T-helper 2 cell treated with Interferon-gamma antibody and Interleukin-4, amounts not matched to agents 5 μg/mL and 100 μg/mL, for 36 hours (primary cell): ENCODE measurements at regions not wholly inside any gene's neighbourhood (a gene's known extent, or its start where the extent isn't known, plus 50 kb on each side); places are given as distances from the start of the nearest gene placed in this dataset.

Experiments used
- DNase-seq: peaks from one replicate; pipeline ENCODE4 v3.0.0; 2021; ENCODE audit warnings: low spot score
- H3K27ac Mint-ChIP-seq: one replicate; pipeline ENCODE4 v1.8.0; 2021; ENCODE audit warnings: mild to moderate bottlenecking, mixed read lengths
- H3K27me3 Mint-ChIP-seq: one replicate; pipeline ENCODE4 v1.8.0; 2021; ENCODE audit warnings: low read depth, mixed read lengths
- H3K36me3 Mint-ChIP-seq: one replicate; pipeline ENCODE4 v1.8.0; 2021; ENCODE audit warnings: low read depth, mixed read lengths
- H3K4me1 Mint-ChIP-seq: one replicate; pipeline ENCODE4 v1.8.0; 2021; ENCODE audit warnings: low read depth, mixed read lengths
- H3K4me3 Mint-ChIP-seq: one replicate; pipeline ENCODE4 v1.8.0; 2022; ENCODE audit warnings: mild to moderate bottlenecking, moderate library complexity, mixed read lengths
- H3K9me3 Mint-ChIP-seq: one replicate; pipeline ENCODE4 v1.8.0; 2021; ENCODE audit warnings: mixed read lengths

- H3K4me3 Mint-ChIP-seq: no peak overlapping the region
- no peak for DNase-seq
- H3K27ac Mint-ChIP-seq: no peak overlapping the region
- no peaks in the 10 kb centered on the region for H3K36me3 Mint-ChIP-seq
- no peaks in the 10 kb centered on the region for H3K9me3 Mint-ChIP-seq
- H3K27me3 Mint-ChIP-seq: peaks cover 13% of the 10 kb centered on the region
- H3K4me1 Mint-ChIP-seq: peaks cover 3% of the 10 kb centered on the region
These were observed 117.5 kb upstream of the TEX51 start for GRCh38 chr2:126781206-126781605.

DNA sequence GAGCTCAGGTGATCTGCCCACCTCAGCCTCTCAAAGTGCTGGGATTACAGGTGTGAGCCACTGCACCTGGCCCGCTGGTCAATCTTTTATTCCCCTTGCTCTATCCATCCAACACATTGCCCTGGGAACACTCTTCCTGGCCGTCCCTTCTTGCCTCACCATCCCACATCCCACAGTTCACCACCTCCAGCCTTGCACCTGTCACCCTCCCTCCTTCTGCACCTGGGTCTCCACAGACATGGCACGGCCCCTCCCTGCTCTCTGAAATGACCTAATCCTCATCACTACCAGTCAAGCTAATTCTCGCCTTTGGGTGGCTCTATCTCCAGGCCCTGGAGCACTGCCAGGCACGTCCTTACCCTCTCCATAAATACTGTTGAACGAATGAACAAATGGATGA lies 116.9 kb upstream of the TEX51 start:
- no peaks in the 10 kb centered on the region for H3K36me3 Mint-ChIP-seq
- no peak for DNase-seq
- peaks cover 3% of the 10 kb centered on the region for H3K4me1 Mint-ChIP-seq
- H3K9me3 Mint-ChIP-seq: no peaks in the 10 kb centered on the region
- peaks cover 11% of the 10 kb centered on the region for H3K27me3 Mint-ChIP-seq
- H3K4me3 Mint-ChIP-seq: no peak overlapping the region
- H3K27ac Mint-ChIP-seq: no peak overlapping the region

DNA sequence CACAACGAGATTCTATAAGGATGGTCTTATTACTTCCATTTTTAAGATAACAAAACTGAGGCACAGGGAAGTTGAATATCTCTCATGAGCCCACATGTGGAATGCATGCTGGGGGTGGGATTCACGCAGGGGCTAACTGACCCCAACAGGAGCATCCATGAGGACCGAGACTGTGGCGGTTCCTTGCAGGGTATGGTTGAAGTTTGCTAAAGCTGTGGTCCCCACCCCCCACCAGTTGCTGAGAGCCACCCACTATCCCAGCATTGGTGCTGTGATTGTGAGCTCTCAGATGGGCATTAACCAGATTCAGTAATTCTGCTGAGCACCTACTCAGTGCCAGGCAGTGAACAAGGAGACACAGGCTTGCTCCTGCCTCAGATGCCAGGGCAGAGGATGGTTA lies 116.0 kb upstream of the TEX51 start:
- no peak for DNase-seq
- no peaks in the 10 kb centered on the region for H3K4me1 Mint-ChIP-seq
- no peak overlapping the region for H3K4me3 Mint-ChIP-seq
- H3K36me3 Mint-ChIP-seq: no peaks in the 10 kb centered on the region
- H3K27me3 Mint-ChIP-seq: peaks cover 8% of the 10 kb centered on the region
- H3K9me3 Mint-ChIP-seq: no peaks in the 10 kb centered on the region
- no peak overlapping the region for H3K27ac Mint-ChIP-seq

DNA sequence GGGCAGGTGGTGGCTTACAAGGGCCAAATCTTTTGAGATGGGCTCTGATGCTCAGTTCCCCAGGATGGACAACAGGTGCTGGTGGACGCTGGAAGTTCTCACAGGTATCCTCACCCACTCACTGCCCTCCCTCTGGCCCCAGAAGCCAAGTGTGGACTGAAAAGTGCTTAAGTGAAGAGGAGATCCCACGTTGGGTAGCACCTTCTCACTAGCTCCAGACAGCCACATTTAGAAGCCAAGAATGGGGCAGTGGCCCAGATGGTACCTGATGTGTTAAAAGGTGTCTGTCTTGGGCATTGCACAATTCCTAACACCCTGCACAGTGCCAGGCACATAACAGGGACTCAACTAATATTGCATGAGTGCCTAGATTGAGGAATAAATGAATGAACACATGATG lies 115.3 kb upstream of the TEX51 start:
- Mint-ChIP-seq H3K36me3 (no peaks in the 10 kb centered on the region), H3K9me3 (no peaks in the 10 kb centered on the region), H3K4me1 (no peaks in the 10 kb centered on the region), H3K27ac (no peak overlapping the region), H3K27me3 (peaks cover 8% of the 10 kb centered on the region), H3K4me3 (no peak overlapping the region)
- no peak for DNase-seq

- H3K36me3 Mint-ChIP-seq: no peaks in the 10 kb centered on the region
- no peak for DNase-seq
- no peaks in the 10 kb centered on the region for H3K4me1 Mint-ChIP-seq
- no peak overlapping the region for H3K27ac Mint-ChIP-seq
- H3K27me3 Mint-ChIP-seq: peaks cover 8% of the 10 kb centered on the region
- H3K9me3 Mint-ChIP-seq: no peaks in the 10 kb centered on the region
- no peak overlapping the region for H3K4me3 Mint-ChIP-seq
These were observed 114.6 kb upstream of the TEX51 start for GRCh38 chr2:126784045-126784444.

DNA sequence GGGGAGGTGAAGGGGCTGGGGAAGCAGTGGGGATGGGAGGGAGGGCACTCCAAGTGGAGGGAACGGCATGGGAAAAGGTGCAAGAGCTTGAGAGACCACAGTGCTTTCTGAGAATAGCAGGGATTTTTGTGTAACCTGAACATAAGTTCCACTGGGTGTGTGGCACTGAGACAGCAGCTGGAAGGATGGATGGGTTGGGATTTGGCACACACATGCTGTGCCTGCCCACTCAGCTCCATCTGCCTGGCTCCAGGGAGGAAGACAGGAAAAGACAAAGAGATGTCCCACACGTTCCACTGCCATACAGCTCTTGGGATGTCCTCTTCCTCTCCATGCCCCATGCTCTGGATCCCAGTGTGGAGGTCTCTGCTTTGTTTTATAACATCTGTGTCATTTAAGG lies 114.1 kb upstream of the TEX51 start:
- H3K4me3 Mint-ChIP-seq: no peak overlapping the region
- no peak overlapping the region for H3K27ac Mint-ChIP-seq
- H3K9me3 Mint-ChIP-seq: no peaks in the 10 kb centered on the region
- H3K4me1 Mint-ChIP-seq: no peaks in the 10 kb centered on the region
- H3K27me3 Mint-ChIP-seq: peaks cover 8% of the 10 kb centered on the region
- H3K36me3 Mint-ChIP-seq: no peaks in the 10 kb centered on the region
- no peak for DNase-seq

DNA sequence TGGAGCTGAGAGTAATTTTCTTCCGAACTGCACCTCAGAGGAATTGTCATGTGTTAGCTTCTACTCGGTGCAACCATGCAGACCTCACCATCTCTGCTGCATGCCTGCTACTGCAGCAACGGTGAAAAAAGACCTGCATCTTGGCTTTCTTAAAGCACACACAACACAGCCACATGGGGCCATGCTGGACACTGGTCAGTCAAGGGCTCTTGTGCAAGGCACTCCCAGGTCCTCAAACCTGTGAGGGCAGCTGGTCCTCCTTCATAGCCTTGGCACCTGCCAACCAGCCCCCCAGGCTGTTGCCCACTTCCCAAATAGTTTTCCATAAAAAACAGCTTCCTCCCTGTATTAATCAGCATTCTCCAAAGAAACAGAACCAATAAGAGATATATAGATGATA lies 113.5 kb upstream of the TEX51 start:
- Mint-ChIP-seq H3K36me3 (no peaks in the 10 kb centered on the region), H3K27me3 (peaks cover 5% of the 10 kb centered on the region), H3K4me3 (no peak overlapping the region), H3K4me1 (no peaks in the 10 kb centered on the region), H3K9me3 (no peaks in the 10 kb centered on the region), H3K27ac (no peak overlapping the region)
- no peak for DNase-seq

- no peaks in the 10 kb centered on the region for H3K9me3 Mint-ChIP-seq
- H3K27me3 Mint-ChIP-seq: peaks cover 3% of the 10 kb centered on the region
- DNase-seq: no peak
- no peak overlapping the region for H3K27ac Mint-ChIP-seq
- no peak overlapping the region for H3K4me3 Mint-ChIP-seq
- no peaks in the 10 kb centered on the region for H3K36me3 Mint-ChIP-seq
- no peaks in the 10 kb centered on the region for H3K4me1 Mint-ChIP-seq
These were observed 112.8 kb upstream of the TEX51 start for GRCh38 chr2:126785862-126786261.

DNA sequence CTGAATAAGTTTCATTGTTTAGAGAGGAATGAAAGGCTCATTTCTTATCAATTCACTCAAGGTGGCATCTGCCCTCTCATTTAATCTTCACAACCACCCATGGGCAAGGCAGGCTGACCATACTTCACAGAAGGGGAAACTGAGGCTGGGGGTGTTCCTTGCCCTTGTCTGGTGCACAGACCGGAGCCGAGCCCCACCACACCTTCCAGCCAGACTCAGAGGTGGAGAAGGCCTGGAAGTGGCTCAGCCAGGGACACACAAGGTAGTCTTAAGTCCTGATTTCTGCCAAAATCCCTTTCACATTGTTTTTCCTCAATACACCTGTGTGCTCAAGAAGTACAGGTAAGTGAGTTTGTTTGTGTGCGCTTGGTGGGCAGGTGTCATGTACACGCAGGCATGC lies 111.9 kb upstream of the TEX51 start:
- Mint-ChIP-seq H3K36me3 (no peaks in the 10 kb centered on the region), H3K27me3 (peaks cover 3% of the 10 kb centered on the region), H3K4me1 (no peaks in the 10 kb centered on the region), H3K4me3 (no peak overlapping the region), H3K9me3 (no peaks in the 10 kb centered on the region), H3K27ac (no peak overlapping the region)
- DNase-seq: no peak

GRCh38 chr2:126787289-126787688 lies 111.4 kb upstream of the TEX51 start:
- Mint-ChIP-seq H3K36me3 (no peaks in the 10 kb centered on the region), H3K4me1 (no peaks in the 10 kb centered on the region), H3K4me3 (no peak overlapping the region), H3K27ac (no peak overlapping the region), H3K9me3 (no peaks in the 10 kb centered on the region), H3K27me3 (peaks cover 3% of the 10 kb centered on the region)
- DNase-seq: no peak

DNA sequence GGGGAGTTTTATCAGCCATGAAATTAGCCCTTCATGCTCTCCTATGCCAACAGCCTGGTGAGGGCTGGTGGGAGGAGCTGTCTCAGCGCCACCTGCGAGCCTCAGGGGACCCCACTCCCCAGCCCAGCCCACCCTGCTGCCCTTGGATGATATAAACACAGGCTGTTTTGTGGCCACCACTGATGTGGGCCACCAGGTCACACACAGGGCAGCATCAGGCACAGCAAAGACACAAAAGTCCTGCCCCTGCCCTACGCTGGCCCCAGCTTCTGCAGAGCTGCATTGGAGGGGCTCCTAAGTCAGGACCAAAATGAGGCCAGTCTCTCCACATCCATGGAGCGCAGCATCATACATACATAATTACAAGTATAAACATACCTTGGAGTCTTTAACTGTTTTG lies 110.6 kb upstream of the TEX51 start:
- Mint-ChIP-seq H3K4me3 (no peak overlapping the region), H3K27ac (no peak overlapping the region), H3K4me1 (no peaks in the 10 kb centered on the region), H3K9me3 (no peaks in the 10 kb centered on the region), H3K36me3 (no peaks in the 10 kb centered on the region), H3K27me3 (peaks cover 3% of the 10 kb centered on the region)
- DNase-seq: no peak

DNA sequence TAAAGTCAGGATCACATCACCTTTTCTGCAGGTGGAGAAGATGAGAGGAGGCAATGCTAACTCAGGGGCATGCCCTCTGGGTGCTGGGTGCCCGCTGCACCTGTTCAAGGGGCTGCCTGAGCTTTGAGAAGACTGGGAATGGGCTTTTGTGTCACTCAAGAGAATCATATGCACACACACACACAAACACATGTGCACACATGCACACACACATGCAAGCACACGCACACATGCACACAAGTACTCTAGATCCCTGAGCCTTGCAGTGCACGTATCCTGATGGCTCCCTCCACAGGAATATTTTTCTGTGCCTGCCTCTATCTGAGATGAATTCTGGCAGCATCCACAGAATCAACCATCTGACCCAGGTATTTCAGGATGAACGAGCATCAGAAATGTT lies 110.0 kb upstream of the TEX51 start:
- Mint-ChIP-seq H3K4me3 (no peak overlapping the region), H3K27me3 (peaks cover 2% of the 10 kb centered on the region), H3K9me3 (no peaks in the 10 kb centered on the region), H3K4me1 (no peaks in the 10 kb centered on the region), H3K36me3 (no peaks in the 10 kb centered on the region), H3K27ac (no peak overlapping the region)
- DNase-seq: no peak

GRCh38 chr2:126790987-126791780 lies 107.5 kb upstream of the TEX51 start:
- Mint-ChIP-seq H3K27ac (no peak overlapping the region), H3K4me1 (no peaks in the 10 kb centered on the region), H3K36me3 (no peaks in the 10 kb centered on the region), H3K27me3 (no peaks in the 10 kb centered on the region), H3K9me3 (no peaks in the 10 kb centered on the region), H3K4me3 (no peak overlapping the region)
- no peak for DNase-seq

DNA sequence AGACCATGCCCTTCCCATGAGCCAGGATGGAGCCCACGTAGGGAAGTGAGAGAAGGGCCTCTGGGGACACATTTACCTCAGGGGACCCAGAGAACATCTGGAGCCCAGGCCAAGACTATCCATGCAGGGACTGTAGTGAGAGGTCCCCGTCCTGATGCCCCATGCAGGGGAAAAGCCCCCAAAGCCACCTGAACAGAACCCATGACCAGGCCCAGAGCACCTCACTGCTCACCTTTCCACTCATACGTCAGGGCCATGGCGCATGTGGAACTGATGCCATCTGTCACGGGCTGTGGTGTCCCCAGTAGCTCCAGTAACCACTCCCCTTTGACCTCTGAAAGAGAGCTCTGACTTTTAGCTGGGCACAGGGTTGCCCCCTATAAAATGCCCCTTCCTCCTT lies 106.5 kb upstream of the TEX51 start:
- no peak for DNase-seq
- Mint-ChIP-seq H3K27me3 (no peaks in the 10 kb centered on the region), H3K9me3 (no peaks in the 10 kb centered on the region), H3K4me3 (no peak overlapping the region), H3K36me3 (no peaks in the 10 kb centered on the region), H3K4me1 (no peaks in the 10 kb centered on the region), H3K27ac (no peak overlapping the region)

DNA sequence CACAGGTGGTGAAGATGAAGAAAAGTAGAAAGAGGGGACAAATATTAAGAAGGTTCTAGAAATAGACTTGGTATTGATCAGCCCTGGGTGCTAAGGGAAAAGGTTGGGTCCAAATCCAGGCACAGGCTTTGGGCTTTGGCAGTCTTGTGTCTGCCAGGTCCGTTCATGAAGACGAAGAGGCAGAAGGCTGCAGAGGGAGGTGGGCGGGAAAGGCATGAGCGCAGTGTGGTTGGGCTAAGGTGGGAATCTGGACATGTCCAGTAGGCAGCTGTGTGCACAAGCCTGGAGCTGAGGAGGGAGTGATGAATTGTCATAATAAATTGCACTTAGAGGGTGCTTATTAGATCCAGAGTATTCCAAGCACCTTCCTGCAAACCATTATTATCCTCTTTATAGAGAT lies 105.7 kb upstream of the TEX51 start:
- Mint-ChIP-seq H3K9me3 (no peaks in the 10 kb centered on the region), H3K4me1 (no peaks in the 10 kb centered on the region), H3K4me3 (no peak overlapping the region), H3K36me3 (no peaks in the 10 kb centered on the region), H3K27ac (no peak overlapping the region), H3K27me3 (no peaks in the 10 kb centered on the region)
- no peak for DNase-seq
